Uterus (tissue), 3 donors: ENCODE measurements at regions not wholly inside any gene's neighbourhood (a gene's known extent, or its start where the extent isn't known, plus 50 kb on each side); places are given as distances from the start of the nearest gene placed in this dataset.

Source experiments
- DNase-seq, 2 donors: peaks; one replicate each; pipeline ENCODE4 v3.0.0-alpha.2; 2019 to 2020
- H3K27ac ChIP-seq, 2 donors: fragments of 200-600 bp; sonication (generic); 1 replicate in 1 of 2; 2 replicates in 1 of 2; pipeline ENCODE4 v1.5.1; 2016 to 2018
- H3K27me3 ChIP-seq, 2 donors: fragments of 200-600 bp; sonication (generic); one replicate each; pipeline ENCODE4 v1.5.1; 2018 to 2019; ENCODE audit warnings: control low read depth in 1 of 2
- H3K36me3 ChIP-seq, 2 donors: fragments of 200-600 bp; sonication (generic); one replicate each; pipeline ENCODE4 v1.5.1; 2019; ENCODE audit warnings: control low read depth in 1 of 2
- H3K4me1 ChIP-seq, 2 donors: fragments of 200-600 bp; sonication (generic); one replicate each; pipeline ENCODE4 v1.5.1; 2018 to 2019; ENCODE audit warnings: control low read depth in 1 of 2
- H3K4me3 ChIP-seq, 2 donors: fragments of 200-600 bp; sonication (generic); 1 replicate in 1 of 2; 2 replicates in 1 of 2; pipeline ENCODE4 v1.5.1; 2018 to 2019; ENCODE audit warnings: mild to moderate bottlenecking in 1 of 2
- H3K9me3 ChIP-seq, 2 donors: fragments of 200-600 bp; sonication (generic); one replicate each; pipeline ENCODE4 v1.5.1; 2019; ENCODE audit warnings: control low read depth in 1 of 2
- POLR2A ChIP-seq, 2 donors: fragments of 450-650 bp; IDR thresholded peaks; one replicate each; pipeline ENCODE4 v1.6.1; 2016; ENCODE audit warnings: antibody characterized with exemption in 2 of 2, mild to moderate bottlenecking in 1 of 2, moderate library complexity in 1 of 2
- intact Hi-C: fragments of 100-400 bp; cut with DNase I; formaldehyde crosslinking; loops from one replicate; pipeline ENCODE4 v1.15.1; 2023; ENCODE audit warnings: low total_unique reads
- TF ChIP-seq, protein P1 (sequence below), 4 experiments: fragments of 200-600 bp in 2 of 4; fragments of 450-650 bp in 2 of 4; sonication (generic) in 2 of 4; IDR thresholded peaks; one replicate each; pipeline ENCODE4 v1.5.1; 2016 to 2019; ENCODE audit warnings: antibody characterized with exemption in 4 of 4, mild to moderate bottlenecking in 2 of 4, moderate library complexity in 1 of 4
- donor health status: DM: yes; HTN: yes; CAD: no.

DNA sequence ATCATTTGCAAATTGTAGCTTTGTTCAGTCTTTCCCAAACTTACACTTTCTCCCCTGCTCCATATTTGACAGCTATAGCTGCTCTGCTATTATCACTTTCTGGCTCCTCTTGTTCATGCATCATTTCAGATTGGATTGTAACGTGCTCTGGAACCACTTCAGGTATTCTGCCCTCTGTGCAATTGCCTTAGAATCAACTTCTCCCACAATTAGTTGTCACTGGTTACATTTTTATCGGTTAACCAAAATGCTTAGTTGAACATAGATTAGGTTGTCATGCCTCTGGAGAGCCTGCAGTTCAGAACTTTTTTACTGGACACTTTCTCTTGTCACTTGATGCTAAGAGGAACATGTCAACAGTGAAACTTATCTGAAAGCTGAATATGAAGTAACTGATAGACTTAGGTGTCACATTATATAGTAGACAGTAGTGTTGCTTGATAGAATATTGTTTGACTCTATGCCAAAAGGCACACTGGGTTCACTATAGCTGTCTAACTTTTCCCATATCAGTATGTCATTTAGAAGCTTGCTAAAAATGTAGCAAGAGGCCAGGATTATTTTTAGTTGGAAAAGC is 127.7 kb upstream of the PTPRK start:
- no peaks in the 10 kb centered on the region for H3K36me3 ChIP-seq
- TF ChIP-seq POLR2A (IDR thresholded peaks at IDR 0.05) = no peak
- TF ChIP-seq, protein P1, sequence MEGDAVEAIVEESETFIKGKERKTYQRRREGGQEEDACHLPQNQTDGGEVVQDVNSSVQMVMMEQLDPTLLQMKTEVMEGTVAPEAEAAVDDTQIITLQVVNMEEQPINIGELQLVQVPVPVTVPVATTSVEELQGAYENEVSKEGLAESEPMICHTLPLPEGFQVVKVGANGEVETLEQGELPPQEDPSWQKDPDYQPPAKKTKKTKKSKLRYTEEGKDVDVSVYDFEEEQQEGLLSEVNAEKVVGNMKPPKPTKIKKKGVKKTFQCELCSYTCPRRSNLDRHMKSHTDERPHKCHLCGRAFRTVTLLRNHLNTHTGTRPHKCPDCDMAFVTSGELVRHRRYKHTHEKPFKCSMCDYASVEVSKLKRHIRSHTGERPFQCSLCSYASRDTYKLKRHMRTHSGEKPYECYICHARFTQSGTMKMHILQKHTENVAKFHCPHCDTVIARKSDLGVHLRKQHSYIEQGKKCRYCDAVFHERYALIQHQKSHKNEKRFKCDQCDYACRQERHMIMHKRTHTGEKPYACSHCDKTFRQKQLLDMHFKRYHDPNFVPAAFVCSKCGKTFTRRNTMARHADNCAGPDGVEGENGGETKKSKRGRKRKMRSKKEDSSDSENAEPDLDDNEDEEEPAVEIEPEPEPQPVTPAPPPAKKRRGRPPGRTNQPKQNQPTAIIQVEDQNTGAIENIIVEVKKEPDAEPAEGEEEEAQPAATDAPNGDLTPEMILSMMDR (IDR thresholded peaks at IDR 0.05) = no peak
- DNase-seq = no peak
- H3K27ac ChIP-seq = no peak overlapping the region
- intact Hi-C loops = no loop called here
- H3K27me3 ChIP-seq = no peaks in the 10 kb centered on the region
- no peaks in the 10 kb centered on the region for H3K9me3 ChIP-seq
- H3K4me1 ChIP-seq = no peaks in the 10 kb centered on the region
- no peak overlapping the region for H3K4me3 ChIP-seq

DNA sequence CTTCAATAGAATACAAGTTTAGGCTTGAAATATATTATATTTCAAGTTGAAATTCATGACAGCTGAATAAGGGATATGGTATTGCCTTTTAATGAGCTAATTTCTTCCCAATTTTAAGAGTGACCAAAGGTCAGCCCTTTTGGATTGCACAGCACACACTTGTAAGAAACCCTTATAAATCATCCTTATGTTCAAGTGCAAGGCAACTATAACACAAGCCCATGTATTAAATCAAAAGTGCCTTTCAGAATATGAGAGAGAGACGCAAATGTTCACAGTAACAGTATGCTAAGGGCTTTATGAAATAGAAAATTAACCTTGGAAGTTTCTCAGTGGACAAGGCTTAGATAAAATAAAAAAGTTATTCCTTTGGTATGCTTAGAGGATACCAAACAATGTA is 121.7 kb upstream of the PTPRK start:
- Histone ChIP-seq H3K4me1 (no peaks in the 10 kb centered on the region), H3K4me3 (no peak overlapping the region), H3K27me3 (no peaks in the 10 kb centered on the region), H3K36me3 (no peaks in the 10 kb centered on the region), H3K9me3 (no peaks in the 10 kb centered on the region), H3K27ac (no peak overlapping the region)
- TF ChIP-seq, protein P1 (IDR thresholded peaks at IDR 0.05) = no peak
- TF ChIP-seq POLR2A (IDR thresholded peaks at IDR 0.05) = no peak
- no peak for DNase-seq
- intact Hi-C loops = no loop called here

DNA sequence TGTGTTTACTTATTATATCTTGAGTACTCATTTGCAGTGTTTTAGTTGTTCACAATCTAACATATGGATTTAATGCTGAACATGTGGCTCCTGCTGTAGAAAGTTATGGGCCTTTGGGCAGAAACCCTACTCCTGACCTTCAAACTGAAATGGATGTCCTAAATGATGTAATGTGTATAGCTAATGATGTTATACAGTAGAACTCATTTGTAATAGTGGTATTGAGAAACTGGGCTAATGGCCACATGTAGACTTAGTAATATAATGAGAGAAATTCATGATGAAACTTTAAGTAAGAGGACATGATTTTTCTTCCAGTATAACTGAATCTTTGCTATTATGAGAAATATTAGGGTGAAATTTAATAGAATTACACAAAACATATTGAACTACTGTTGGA is 121.3 kb upstream of the PTPRK start:
- Histone ChIP-seq H3K9me3 (no peaks in the 10 kb centered on the region), H3K27ac (no peak overlapping the region), H3K4me3 (no peak overlapping the region), H3K4me1 (no peaks in the 10 kb centered on the region), H3K36me3 (no peaks in the 10 kb centered on the region), H3K27me3 (no peaks in the 10 kb centered on the region)
- no peak for DNase-seq
- intact Hi-C loops = no loop called here
- TF ChIP-seq POLR2A (IDR thresholded peaks at IDR 0.05) = no peak
- TF ChIP-seq, protein P1 (IDR thresholded peaks at IDR 0.05) = no peak

DNA sequence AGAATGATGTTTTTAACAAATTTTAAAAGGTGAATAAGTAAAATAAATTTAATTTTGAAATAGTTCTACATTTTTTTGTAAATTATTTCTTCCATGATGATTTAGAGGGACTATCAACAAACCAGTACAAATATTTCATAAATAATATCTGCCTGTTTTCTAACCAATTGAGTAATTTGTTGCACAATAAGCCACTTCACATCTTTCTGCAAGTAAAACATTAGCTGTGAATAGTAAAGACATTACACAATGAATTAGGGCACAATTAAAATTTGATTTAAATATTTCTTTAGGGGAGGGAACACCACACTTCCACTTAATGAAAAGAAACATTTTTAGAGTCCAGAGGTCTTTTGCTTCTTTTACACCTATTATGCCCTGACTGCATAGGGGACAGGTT is 118.4 kb upstream of the PTPRK start:
- TF ChIP-seq, protein P1 (IDR thresholded peaks at IDR 0.05) = no peak
- TF ChIP-seq POLR2A (IDR thresholded peaks at IDR 0.05) = no peak
- intact Hi-C loops = no loop called here
- no peak for DNase-seq

DNA sequence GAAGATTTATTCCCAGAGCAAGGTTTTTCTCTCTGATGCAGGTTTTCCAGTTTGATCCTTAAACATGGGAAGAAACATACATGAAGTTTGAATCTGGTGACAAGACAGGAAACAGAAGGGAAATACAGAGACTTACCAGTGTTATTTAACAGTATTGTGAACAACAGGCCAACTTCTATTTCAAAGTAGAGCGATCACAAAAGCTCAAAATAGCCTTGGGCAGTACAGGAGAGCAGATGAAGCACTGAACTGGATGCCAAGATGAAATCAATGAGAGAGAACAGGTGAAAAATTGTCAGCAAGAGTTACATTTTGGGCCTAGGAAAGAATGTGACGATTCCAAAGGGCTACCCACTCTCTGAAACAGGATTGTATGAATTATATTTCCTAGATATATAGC is 114.8 kb upstream of the PTPRK start:
- Histone ChIP-seq H3K36me3 (no peaks in the 10 kb centered on the region), H3K27me3 (no peaks in the 10 kb centered on the region), H3K27ac (no peak overlapping the region), H3K9me3 (no peaks in the 10 kb centered on the region), H3K4me1 (no peaks in the 10 kb centered on the region), H3K4me3 (no peak overlapping the region)
- TF ChIP-seq POLR2A (IDR thresholded peaks at IDR 0.05) = no peak
- TF ChIP-seq, protein P1 (IDR thresholded peaks at IDR 0.05) = no peak
- DNase-seq = no peak
- intact Hi-C loops = no loop called here

More for the DNA sequence above, 118.4 kb upstream of the PTPRK start:
- no peaks in the 10 kb centered on the region for H3K36me3 ChIP-seq
- H3K27ac ChIP-seq = no peak overlapping the region
- H3K9me3 ChIP-seq = no peaks in the 10 kb centered on the region
- H3K4me3 ChIP-seq = no peak overlapping the region
- no peaks in the 10 kb centered on the region for H3K4me1 ChIP-seq
- no peaks in the 10 kb centered on the region for H3K27me3 ChIP-seq
